ENCODE measurements at regions not wholly inside any gene's neighbourhood (a gene's known extent, or its start where the extent isn't known, plus 50 kb on each side); places are given as distances from the start of the nearest gene placed in this dataset.

DNA sequence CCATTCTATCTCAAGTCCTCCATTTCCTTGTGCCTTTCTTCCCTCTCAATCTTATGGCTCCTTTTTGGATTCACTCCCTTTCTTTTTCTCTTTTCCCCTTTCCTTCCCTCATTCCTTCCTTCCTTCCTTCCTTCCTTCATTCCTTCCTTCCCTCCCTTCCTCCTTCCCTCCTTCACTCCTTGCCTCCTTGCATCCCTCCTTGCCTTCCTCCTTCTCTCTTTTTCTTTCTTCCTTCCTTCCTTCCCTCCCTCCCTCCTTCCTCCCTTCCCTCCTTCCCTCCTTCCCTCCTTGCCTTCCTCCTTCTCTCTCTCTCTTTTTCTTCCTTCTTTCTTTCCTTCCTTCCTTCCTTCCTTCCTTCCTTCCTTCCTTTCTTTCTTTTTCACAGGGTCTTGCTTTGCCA is 120.1 kb downstream of the SAMD9 start:
- TF ChIP-seq, protein P1, sequence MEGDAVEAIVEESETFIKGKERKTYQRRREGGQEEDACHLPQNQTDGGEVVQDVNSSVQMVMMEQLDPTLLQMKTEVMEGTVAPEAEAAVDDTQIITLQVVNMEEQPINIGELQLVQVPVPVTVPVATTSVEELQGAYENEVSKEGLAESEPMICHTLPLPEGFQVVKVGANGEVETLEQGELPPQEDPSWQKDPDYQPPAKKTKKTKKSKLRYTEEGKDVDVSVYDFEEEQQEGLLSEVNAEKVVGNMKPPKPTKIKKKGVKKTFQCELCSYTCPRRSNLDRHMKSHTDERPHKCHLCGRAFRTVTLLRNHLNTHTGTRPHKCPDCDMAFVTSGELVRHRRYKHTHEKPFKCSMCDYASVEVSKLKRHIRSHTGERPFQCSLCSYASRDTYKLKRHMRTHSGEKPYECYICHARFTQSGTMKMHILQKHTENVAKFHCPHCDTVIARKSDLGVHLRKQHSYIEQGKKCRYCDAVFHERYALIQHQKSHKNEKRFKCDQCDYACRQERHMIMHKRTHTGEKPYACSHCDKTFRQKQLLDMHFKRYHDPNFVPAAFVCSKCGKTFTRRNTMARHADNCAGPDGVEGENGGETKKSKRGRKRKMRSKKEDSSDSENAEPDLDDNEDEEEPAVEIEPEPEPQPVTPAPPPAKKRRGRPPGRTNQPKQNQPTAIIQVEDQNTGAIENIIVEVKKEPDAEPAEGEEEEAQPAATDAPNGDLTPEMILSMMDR (IDR thresholded peaks at IDR 0.05) = no peak
- no peak for TF ChIP-seq EP300 (IDR thresholded peaks at IDR 0.05)
- TF ChIP-seq POLR2A (IDR thresholded peaks at IDR 0.05) = no peak

All from stomach (tissue), 4 donors.